Activated T-helper 2 cell treated with anti-CD3 and anti-CD28 coated beads, Interferon-gamma antibody, Interleukin-2, Interleukin-4, amounts not matched to agents 10 μg/mL and 5 μg/mL and 100 μg/mL, durations not matched to agents 14 hours and 24 hours and 36 hours (primary cell): ENCODE measurements at regions not wholly inside any gene's neighbourhood (a gene's known extent, or its start where the extent isn't known, plus 50 kb on each side); places are given as distances from the start of the nearest gene placed in this dataset.

Experiments
- DNase-seq: peaks from one replicate; pipeline ENCODE4 v3.0.0; 2021; ENCODE audit warnings: low spot score
- H3K27ac Mint-ChIP-seq: one replicate; pipeline ENCODE4 v1.8.0; 2021; ENCODE audit warnings: mixed read lengths
- H3K27me3 Mint-ChIP-seq: one replicate; pipeline ENCODE4 v1.8.0; 2021; ENCODE audit warnings: low read depth, mixed read lengths
- H3K36me3 Mint-ChIP-seq: one replicate; pipeline ENCODE4 v1.8.0; 2021; ENCODE audit warnings: low read depth, mixed read lengths
- H3K4me1 Mint-ChIP-seq: one replicate; pipeline ENCODE4 v1.8.0; 2021; ENCODE audit warnings: low read depth, mixed read lengths
- H3K4me3 Mint-ChIP-seq: one replicate; pipeline ENCODE4 v1.8.0; 2021; ENCODE audit warnings: low read depth, mild to moderate bottlenecking, moderate library complexity, mixed read lengths
- H3K9me3 Mint-ChIP-seq: one replicate; pipeline ENCODE4 v1.8.0; 2021; ENCODE audit warnings: mixed read lengths
- intact Hi-C: fragments of 100-400 bp; cut with micrococcal nuclease; formaldehyde crosslinking; loops from one replicate; pipeline ENCODE4 v1.15.1; 2023

DNA sequence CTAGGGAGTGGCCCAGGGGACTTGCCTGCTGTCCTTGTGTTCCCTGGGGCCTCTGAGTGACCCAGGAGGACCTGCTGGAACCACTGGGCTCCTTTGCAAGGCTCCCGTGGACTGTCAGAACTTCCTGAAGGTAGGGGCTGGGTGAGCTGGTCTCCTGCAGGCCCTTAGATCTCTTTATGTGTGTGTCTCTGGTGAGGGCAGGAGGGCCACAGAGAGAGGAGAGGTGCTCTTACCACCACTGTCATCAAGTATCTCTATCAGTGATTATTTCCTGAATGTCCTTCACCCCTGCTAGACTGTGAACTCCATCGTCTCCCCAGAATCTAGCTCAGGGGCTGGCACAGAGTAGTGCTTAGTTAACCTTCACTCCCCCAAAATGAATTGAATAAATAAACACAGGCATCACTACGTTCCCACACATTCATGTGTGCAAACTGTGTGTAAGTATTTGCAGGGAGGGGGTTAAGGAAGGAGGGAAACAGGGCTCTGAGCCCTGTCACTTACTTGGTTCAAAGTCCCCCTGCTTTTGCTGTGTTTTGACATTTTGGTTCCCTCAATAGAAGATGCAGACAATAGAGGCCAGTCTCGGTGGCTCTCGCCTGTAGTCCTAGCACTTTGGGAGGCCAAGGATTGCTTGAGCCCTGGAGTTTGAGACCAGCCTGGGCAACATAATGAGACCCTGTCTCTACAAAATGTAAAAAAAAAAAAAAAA lies 100.8 kb upstream of the HAAO start:
- Mint-ChIP-seq H3K4me1 (no peaks in the 10 kb centered on the region), H3K4me3 (no peak overlapping the region), H3K27ac (no peak overlapping the region), H3K27me3 (peaks cover 1% of the 10 kb centered on the region), H3K36me3 (no peaks in the 10 kb centered on the region), H3K9me3 (peaks cover 6% of the 10 kb centered on the region)
- intact Hi-C loops = no loop called here
- no peak for DNase-seq

- H3K27ac Mint-ChIP-seq = no peak overlapping the region
- H3K4me3 Mint-ChIP-seq = no peak overlapping the region
- intact Hi-C loops = no loop called here
- H3K9me3 Mint-ChIP-seq = peaks cover 6% of the 10 kb centered on the region
- H3K27me3 Mint-ChIP-seq = peaks cover 1% of the 10 kb centered on the region
- H3K36me3 Mint-ChIP-seq = no peaks in the 10 kb centered on the region
- DNase-seq = no peak
- no peaks in the 10 kb centered on the region for H3K4me1 Mint-ChIP-seq
These were observed 98.5 kb upstream of the HAAO start for GRCh38 chr2:42890791-42891355.

GRCh38 chr2:42888321-42889245 lies 96.2 kb upstream of the HAAO start:
- Mint-ChIP-seq H3K9me3 (peaks cover 6% of the 10 kb centered on the region), H3K27me3 (peaks cover 1% of the 10 kb centered on the region), H3K36me3 (no peaks in the 10 kb centered on the region), H3K4me3 (no peak overlapping the region), H3K4me1 (no peaks in the 10 kb centered on the region), H3K27ac (no peak overlapping the region)
- intact Hi-C loops = no loop called here
- no peak for DNase-seq

- Mint-ChIP-seq H3K36me3 (no peaks in the 10 kb centered on the region), H3K9me3 (peaks cover 8% of the 10 kb centered on the region), H3K27ac (no peak overlapping the region), H3K27me3 (peaks cover 1% of the 10 kb centered on the region), H3K4me3 (no peak overlapping the region), H3K4me1 (peaks cover 7% of the 10 kb centered on the region)
- intact Hi-C loops = no loop called here
- DNase-seq = no peak
These were observed 94.5 kb upstream of the HAAO start for GRCh38 chr2:42886921-42887320.

GRCh38 chr2:42882756-42883155 lies 90.4 kb upstream of the HAAO start:
- Mint-ChIP-seq H3K9me3 (peaks cover 4% of the 10 kb centered on the region), H3K4me1 (peaks cover 30% of the 10 kb centered on the region), H3K27ac (no peak overlapping the region), H3K4me3 (no peak overlapping the region), H3K27me3 (no peaks in the 10 kb centered on the region), H3K36me3 (no peaks in the 10 kb centered on the region)
- intact Hi-C loops = no loop called here
- DNase-seq = no peak

GRCh38 chr2:42881732-42882131 lies 89.3 kb upstream of the HAAO start:
- H3K4me1 Mint-ChIP-seq = peaks cover 30% of the 10 kb centered on the region
- H3K4me3 Mint-ChIP-seq = no peak overlapping the region
- H3K27me3 Mint-ChIP-seq = no peaks in the 10 kb centered on the region

DNA sequence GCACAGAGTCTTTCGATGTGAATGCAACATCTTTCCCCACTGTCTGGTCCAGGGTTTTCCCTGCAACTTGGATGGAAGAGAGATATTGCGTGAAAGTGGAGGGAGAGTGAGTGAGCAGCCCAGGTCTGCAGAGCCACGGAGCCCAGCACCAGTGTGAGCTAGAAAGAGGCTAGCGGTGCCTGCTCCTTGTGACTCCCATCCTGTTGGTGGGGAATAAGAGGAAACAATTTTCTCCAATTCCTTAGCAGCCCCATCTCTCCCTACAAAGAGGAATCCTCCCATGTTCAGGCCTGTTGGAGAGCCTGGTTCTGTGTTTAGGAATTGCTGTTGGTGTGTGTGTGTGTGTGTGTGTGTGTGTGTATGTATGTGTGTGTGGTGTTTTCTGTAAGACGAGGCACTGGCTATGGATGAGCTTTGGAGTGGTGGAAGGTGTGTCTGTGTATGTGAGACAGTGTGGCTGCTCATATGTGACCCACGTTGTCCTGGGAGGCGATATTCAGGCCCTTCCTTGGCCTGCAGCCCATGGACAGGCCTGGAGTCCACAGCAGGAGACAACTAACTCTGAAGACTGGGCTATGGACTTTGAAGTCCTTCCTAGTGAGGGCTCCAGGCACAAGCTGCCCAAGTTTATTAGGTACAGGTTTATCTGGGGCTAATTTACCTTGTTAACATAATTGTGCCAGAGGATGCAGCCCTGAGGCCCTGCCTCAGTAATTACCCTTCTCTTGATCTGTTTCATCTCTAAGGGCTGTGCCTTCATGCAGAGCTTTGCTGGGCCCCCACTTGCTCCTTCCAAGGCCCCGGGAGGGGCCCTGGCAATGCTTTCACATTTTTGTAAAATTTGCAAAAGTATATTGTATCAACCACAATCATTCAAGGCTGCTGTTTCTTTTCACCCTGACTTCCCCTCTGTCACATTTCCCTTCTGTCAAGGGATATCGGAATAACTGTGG lies 88.6 kb upstream of the HAAO start:
- no peak for DNase-seq
- H3K27me3 Mint-ChIP-seq = no peaks in the 10 kb centered on the region
- H3K4me1 Mint-ChIP-seq = peaks cover 30% of the 10 kb centered on the region
- no peak overlapping the region for H3K4me3 Mint-ChIP-seq
- no peak overlapping the region for H3K27ac Mint-ChIP-seq
- H3K9me3 Mint-ChIP-seq = peaks cover 4% of the 10 kb centered on the region
- intact Hi-C loops = no loop called here
- H3K36me3 Mint-ChIP-seq = no peaks in the 10 kb centered on the region

More at GRCh38 chr2:42881732-42882131, 89.3 kb upstream of the HAAO start:
- Mint-ChIP-seq H3K36me3 (no peaks in the 10 kb centered on the region), H3K27ac (peak overlapping the region; percentile 63), H3K9me3 (peaks cover 4% of the 10 kb centered on the region)
- intact Hi-C loops = no loop called here
- DNase-seq = no peak

DNA sequence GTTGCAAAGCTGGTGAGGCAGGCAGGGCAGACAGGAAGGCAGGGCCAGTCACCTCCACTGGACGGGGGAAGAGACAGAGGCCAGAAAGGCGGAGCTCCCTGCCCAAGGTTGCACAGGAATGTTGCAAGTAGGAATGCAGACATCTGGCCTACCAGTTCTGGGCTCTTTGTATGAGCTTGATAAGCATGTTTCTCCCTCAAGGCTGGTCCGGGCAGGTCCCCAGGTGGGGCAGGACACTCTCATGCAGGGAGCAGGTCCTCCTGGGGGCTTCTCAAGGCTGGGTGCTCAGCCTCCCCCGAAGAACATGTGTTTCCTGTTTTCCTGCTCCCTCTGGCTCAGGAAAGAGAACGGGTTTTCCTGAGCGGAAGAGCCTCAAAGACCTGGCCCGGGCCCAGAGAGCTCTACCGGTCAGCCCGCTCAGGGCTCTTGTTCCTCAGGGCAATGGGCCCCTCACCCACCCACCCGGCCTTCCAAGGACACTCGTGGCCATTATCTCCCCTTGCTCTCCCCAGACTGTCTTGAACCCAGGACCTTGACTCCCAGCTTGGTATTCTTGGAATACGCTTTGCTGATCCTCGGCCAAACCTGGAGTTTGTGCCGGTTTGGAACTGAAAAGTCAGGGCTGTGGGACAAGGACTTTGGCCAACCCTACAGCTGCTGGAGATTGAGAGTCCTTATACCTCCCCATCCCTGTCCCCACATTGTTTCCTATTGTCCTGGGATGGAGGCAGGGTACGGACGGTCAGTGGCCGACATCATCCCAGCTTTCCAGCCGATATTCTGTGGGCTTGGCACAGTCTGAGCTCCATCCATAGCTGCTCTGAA lies 87.7 kb upstream of the HAAO start:
- peaks cover 30% of the 10 kb centered on the region for H3K4me1 Mint-ChIP-seq
- H3K9me3 Mint-ChIP-seq = peaks cover 4% of the 10 kb centered on the region
- intact Hi-C loops = no loop called here
- no peaks in the 10 kb centered on the region for H3K27me3 Mint-ChIP-seq
- H3K36me3 Mint-ChIP-seq = no peaks in the 10 kb centered on the region
- no peak overlapping the region for H3K4me3 Mint-ChIP-seq
- no peak for DNase-seq
- H3K27ac Mint-ChIP-seq = no peak overlapping the region

GRCh38 chr2:42879121-42879705 lies 86.8 kb upstream of the HAAO start:
- H3K4me1 Mint-ChIP-seq = peaks cover 30% of the 10 kb centered on the region
- peak overlapping the region; percentile 48 for H3K27ac Mint-ChIP-seq
- H3K27me3 Mint-ChIP-seq = no peaks in the 10 kb centered on the region
- H3K4me3 Mint-ChIP-seq = no peak overlapping the region
- H3K36me3 Mint-ChIP-seq = no peaks in the 10 kb centered on the region
- peaks cover 4% of the 10 kb centered on the region for H3K9me3 Mint-ChIP-seq
- no peak for DNase-seq
- intact Hi-C loops = no loop called here

DNA sequence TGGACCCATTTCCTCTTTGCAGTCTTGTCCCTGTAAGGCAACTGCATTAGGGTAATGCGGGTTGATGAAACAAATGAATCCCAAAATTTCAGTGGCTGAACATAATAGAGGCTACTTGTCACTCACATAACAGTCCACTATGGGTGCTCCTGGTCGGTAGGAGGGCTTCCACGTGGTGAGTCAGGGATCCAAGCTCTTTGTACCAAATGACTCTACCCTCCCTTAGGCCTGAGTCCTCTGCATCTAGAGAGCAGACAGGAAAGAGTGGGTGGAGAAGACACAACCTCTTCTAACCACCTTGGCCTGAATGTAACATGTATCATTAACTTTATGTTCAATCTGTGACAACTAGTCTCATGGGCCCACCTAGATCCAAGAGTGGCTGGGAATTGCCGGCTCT lies 86.2 kb upstream of the HAAO start:
- H3K36me3 Mint-ChIP-seq = no peaks in the 10 kb centered on the region
- no peaks in the 10 kb centered on the region for H3K27me3 Mint-ChIP-seq
- intact Hi-C loops = no loop called here
- peaks cover 30% of the 10 kb centered on the region for H3K4me1 Mint-ChIP-seq
- DNase-seq = no peak
- H3K27ac Mint-ChIP-seq = peak overlapping the region; percentile 48
- no peak overlapping the region for H3K4me3 Mint-ChIP-seq
- peaks cover 4% of the 10 kb centered on the region for H3K9me3 Mint-ChIP-seq

DNA sequence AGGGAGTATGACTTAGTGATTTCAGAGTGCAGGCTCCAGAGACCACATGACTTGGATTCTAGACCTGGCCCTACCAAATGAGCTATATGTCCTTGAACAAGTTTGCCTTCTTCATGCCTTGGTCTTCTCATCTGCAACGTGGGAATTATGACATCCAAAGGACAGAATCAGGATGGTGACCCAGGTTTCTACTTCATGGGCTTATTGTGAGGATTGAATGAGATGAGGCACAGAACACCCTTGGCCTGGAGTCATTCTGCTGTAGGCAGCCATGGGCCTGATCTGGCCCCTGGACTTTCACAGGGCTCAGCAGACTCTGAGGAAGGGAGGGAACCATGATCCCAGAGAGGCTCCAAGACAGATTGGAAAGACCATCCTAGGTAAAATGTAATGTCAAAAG lies 85.6 kb upstream of the HAAO start:
- DNase-seq = no peak
- Mint-ChIP-seq H3K27me3 (no peaks in the 10 kb centered on the region), H3K36me3 (no peaks in the 10 kb centered on the region), H3K4me1 (peaks cover 30% of the 10 kb centered on the region), H3K4me3 (no peak overlapping the region), H3K9me3 (peaks cover 4% of the 10 kb centered on the region), H3K27ac (no peak overlapping the region)
- intact Hi-C loops = no loop called here
